NCI-H345 treated with DMSO at 0.1 percent for 48 hours (cell line): ENCODE measurements at regions not wholly inside any gene's neighbourhood (a gene's known extent, or its start where the extent isn't known, plus 50 kb on each side); places are given as distances from the start of the nearest gene placed in this dataset.

ENCODE experiments used
- DNase-seq: peaks from one replicate; lab custom pipeline; 2025; ENCODE audit not compliant: unreplicated experiment; lab: John Stamatoyannopoulos, UW

- DNase-seq = no peak
Measured at GRCh38 chr12:78580296-78580695, 284.3 kb upstream of the SYT1 start.

GRCh38 chr12:78584695-78585094, 279.9 kb upstream of the SYT1 start:
- DNase-seq = no peak

GRCh38 chr12:78585132-78585531, 279.4 kb upstream of the SYT1 start:
- DNase-seq = no peak

- no peak for DNase-seq
Measured at GRCh38 chr12:78586790-78587189, 277.8 kb upstream of the SYT1 start.

GRCh38 chr12:78599366-78599765, 265.2 kb upstream of the SYT1 start:
- DNase-seq = no peak

GRCh38 chr12:78600541-78600940, 264.0 kb upstream of the SYT1 start:
- DNase-seq = no peak

GRCh38 chr12:78611504-78611903, 253.1 kb upstream of the SYT1 start:
- no peak for DNase-seq

GRCh38 chr12:78612190-78612589, 252.4 kb upstream of the SYT1 start:
- DNase-seq = no peak

- no peak for DNase-seq
Measured at GRCh38 chr12:78617683-78618082, 246.9 kb upstream of the SYT1 start.

GRCh38 chr12:78622529-78623195, 241.9 kb upstream of the SYT1 start:
- no peak for DNase-seq

GRCh38 chr12:78628491-78629100, 236.0 kb upstream of the SYT1 start:
- DNase-seq = no peak

- no peak for DNase-seq
Measured at GRCh38 chr12:78636231-78636855, 228.2 kb upstream of the SYT1 start.

GRCh38 chr12:78641837-78642423, 222.6 kb upstream of the SYT1 start:
- no peak for DNase-seq

- DNase-seq = no peak
Measured at GRCh38 chr12:78645956-78646355, 218.6 kb upstream of the SYT1 start.

- DNase-seq = no peak
Measured at GRCh38 chr12:78651755-78652154, 212.8 kb upstream of the SYT1 start.

- no peak for DNase-seq
Measured at GRCh38 chr12:78666584-78666983, 198.0 kb upstream of the SYT1 start.

GRCh38 chr12:78671295-78671694, 193.3 kb upstream of the SYT1 start:
- no peak for DNase-seq

GRCh38 chr12:78672033-78672432, 192.5 kb upstream of the SYT1 start:
- DNase-seq = no peak

- DNase-seq = no peak
Measured at GRCh38 chr12:78674311-78675090, 190.1 kb upstream of the SYT1 start.

- DNase-seq = no peak
Measured at GRCh38 chr12:78680596-78680995, 184.0 kb upstream of the SYT1 start.

- DNase-seq = no peak
Measured at GRCh38 chr12:78683031-78683430, 181.5 kb upstream of the SYT1 start.
